ENCODE measurements at regions not wholly inside any gene's neighbourhood (a gene's known extent, or its start where the extent isn't known, plus 50 kb on each side); places are given as distances from the start of the nearest gene placed in this dataset.

DNA sequence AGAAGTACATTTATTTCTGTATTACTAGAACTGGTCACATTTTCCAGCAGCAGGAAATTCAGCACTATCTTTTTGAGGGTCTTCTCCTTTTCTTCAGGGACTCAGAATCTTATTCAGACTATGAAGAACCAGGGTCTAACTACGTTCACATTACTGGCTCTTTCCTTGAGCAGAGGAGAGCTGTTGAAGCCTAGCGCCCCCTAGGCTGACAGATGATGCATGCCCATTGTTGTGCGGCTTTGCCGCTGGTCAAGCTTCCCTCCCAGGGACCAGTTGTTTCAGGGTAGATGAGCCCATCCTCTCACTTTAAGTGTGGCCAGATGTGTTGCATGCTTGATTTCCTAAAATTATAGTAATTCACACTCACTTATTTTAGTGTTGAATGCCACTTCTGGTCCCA is 168.2 kb upstream of the PDGFD start:
- Histone ChIP-seq H3K27me3 (replicated peaks in 1 of 4; ENCODE audit: control insufficient read depth in 3 of 4, extremely low read depth in 1 of 4, insufficient read depth in 3 of 4, low read length in 3 of 4) (peaks cover 0 to 1% (median 0%) of the 10 kb centered on the region in 4 experiments; a peak in 1 of 7 replicates), H4K5ac (ENCODE audit: insufficient read length, low read depth, low read length) (no peak overlapping the region), H3K36me3 (ENCODE audit: control insufficient read depth in 2 of 4, insufficient read depth in 4 of 4, low read length in 3 of 4) (no peaks in the 10 kb centered on the region), H4K91ac (replicated peaks; ENCODE audit: insufficient read length, low read length) (no peak overlapping the region), H2BK12ac (ENCODE audit: low read depth, low read length) (no peak overlapping the region), H3K56ac (replicated peaks; ENCODE audit: insufficient read length, low read depth, low read length) (no peak overlapping the region), H3K79me1 (ENCODE audit: low read depth, low read length) (no peaks in the 10 kb centered on the region), H4K8ac (ENCODE audit: extremely low read depth, insufficient read depth, low read length) (no peak overlapping the region; the same call in 1 of the 2 replicates), H2BK5ac (ENCODE audit: low read depth, low read length) (no peak overlapping the region), H3K4me2 (ENCODE audit: insufficient read depth in 1 of 2, low read depth in 2 of 2, low read length in 2 of 2) (no peak overlapping the region), H3K23me2 (ENCODE audit: low read depth, low read length) (no peaks in the 10 kb centered on the region), H3K14ac (ENCODE audit: insufficient read length) (no peak overlapping the region), H3K4me1 (replicated peaks in 1 of 4; ENCODE audit: control insufficient read depth in 3 of 4, insufficient read depth in 4 of 4, low read length in 3 of 4) (no peaks in the 10 kb centered on the region), H3K27ac (ENCODE audit: low read depth, low read length) (no peak overlapping the region), H3K9ac (replicated peaks in 1 of 4; ENCODE audit: extremely low read depth in 1 of 4, low read depth in 3 of 4, low read length in 3 of 4) (no peak overlapping the region), H2AK5ac (ENCODE audit: low read depth, low read length) (no peak overlapping the region), H2BK120ac (replicated peaks; ENCODE audit: low read depth, low read length) (no peak overlapping the region), H2AFZ (ENCODE audit: low read length) (0 out of 2 replicates have a peak overlapping the region, but pooled peaks have one; percentile 19), H4K20me1 (replicated peaks in 1 of 2; ENCODE audit: control insufficient read depth in 1 of 2, insufficient read depth in 2 of 2, low read length in 2 of 2) (no peaks in the 10 kb centered on the region), H2BK15ac (ENCODE audit: low read length) (no peak overlapping the region), H2BK20ac (ENCODE audit: low read length) (no peak overlapping the region), H3K18ac (ENCODE audit: extremely low read depth, low read length) (no peak overlapping the region), H3K4me3 (ENCODE audit: extremely low read depth in 1 of 4, insufficient read depth in 2 of 4, low read depth in 3 of 4, low read length in 4 of 4) (no peak overlapping the region), H3K4ac (replicated peaks; ENCODE audit: insufficient read length, low read depth, low read length) (no peak overlapping the region), H3K79me2 (ENCODE audit: control insufficient read depth in 1 of 2, insufficient read depth in 2 of 2, low read length in 2 of 2) (no peaks in the 10 kb centered on the region), H3K9me3 (ENCODE audit: insufficient read depth in 2 of 2, low read depth in 1 of 2, low read length in 1 of 2) (no peaks in the 10 kb centered on the region), H3K23ac (ENCODE audit: insufficient read length) (no peak overlapping the region)
- CTCF ChIA-PET (ENCODE audit: partially characterized antibody): interaction anchor here (0.7 to 3.3 kb wide), 30 partner anchors 9 to 1801 kb away, joined by 3 to 20 read pairs (median 4); no protein-coding TSS in a partner anchor
- DNase-seq (ENCODE audit: low read depth in 1 of 2, low spot score in 2 of 2): peak; percentile 39 to 80
- peak; percentile 95 for FAIRE-seq
- 33% methylated on average over 4 of the region's 4 CpGs; no CpG with 5 or more reads in 1 of the 2 experiments for WGBS, 2 experiments (ENCODE audit: extremely low coverage in 1 of 2, insufficient coverage in 1 of 2, insufficient read length in 1 of 2, insufficient replicate concordance in 2 of 2, low coverage in 1 of 2, low lambda C conversion rate in 2 of 2, missing lambda C conversion rate in 1 of 2)
- POLR2A ChIA-PET (ENCODE audit: partially characterized antibody): interaction anchor here (0.9 kb wide), 1 partner anchor 9 kb away, joined by 3 read pairs; no protein-coding TSS in a partner anchor
- TF ChIP-seq PHF8 (conservative IDR thresholded peaks at IDR 0.05; ENCODE audit: low read depth, low read length) (no peak), RAD21 (IDR thresholded peaks at IDR 0.05 in 1 of 2, conservative IDR thresholded peaks at IDR 0.05 in 1 of 2; ENCODE audit: low read depth in 2 of 2, low read length in 2 of 2) (peak; percentile 66 to 73)

All from H1 (cell line).